ES-I3 (cell line): ENCODE measurements at regions not wholly inside any gene's neighbourhood (a gene's known extent, or its start where the extent isn't known, plus 50 kb on each side); places are given as distances from the start of the nearest gene placed in this dataset.

Source experiments
- H3K36me3 ChIP-seq: 2 replicates; pipeline ENCODE4 v1.6.1; 2013; ENCODE audit warnings: mild to moderate bottlenecking, low read length, control low read depth, moderate library complexity; ENCODE audit not compliant: insufficient read depth
- H3K4me1 ChIP-seq: 2 replicates; pipeline ENCODE4 v1.6.1; 2013; ENCODE audit warnings: mild to moderate bottlenecking, control low read depth, low read length; ENCODE audit not compliant: insufficient read depth
- H3K9ac ChIP-seq: 2 replicates; pipeline ENCODE4 v1.6.1; 2013; ENCODE audit warnings: low read depth, mild to moderate bottlenecking, low read length, moderate library complexity
- H3K9me3 ChIP-seq: 2 replicates; pipeline ENCODE4 v1.6.1; 2013; ENCODE audit warnings: mild to moderate bottlenecking, low read length, moderate library complexity; ENCODE audit not compliant: control insufficient read depth, insufficient read depth

DNA sequence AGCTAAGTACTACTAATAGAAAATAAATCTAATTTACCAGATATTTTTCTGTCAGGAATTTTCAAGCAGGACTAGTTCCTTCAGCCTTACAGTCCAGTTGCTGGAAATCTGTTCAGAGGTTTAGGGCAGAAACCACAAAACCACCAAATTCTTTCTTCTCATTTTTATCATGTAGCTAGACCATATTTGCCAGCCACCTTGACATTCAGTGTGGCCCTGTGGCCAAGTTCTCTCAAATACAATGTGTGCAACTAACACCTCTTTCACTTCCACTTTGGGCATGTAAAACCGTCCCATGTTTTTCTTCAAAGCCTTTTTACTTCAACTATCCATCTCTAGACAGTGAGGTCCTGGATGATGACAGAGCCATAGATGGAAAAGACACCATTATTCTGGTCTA is 1133.2 kb upstream of the CDH18 start:
- Histone ChIP-seq H3K4me1 (peaks cover 3% of the 10 kb centered on the region; the same call in 1 of the 2 replicates), H3K9me3 (no peaks in the 10 kb centered on the region; the same call in 1 of the 2 replicates), H3K9ac (no peak overlapping the region), H3K36me3 (no peaks in the 10 kb centered on the region)

DNA sequence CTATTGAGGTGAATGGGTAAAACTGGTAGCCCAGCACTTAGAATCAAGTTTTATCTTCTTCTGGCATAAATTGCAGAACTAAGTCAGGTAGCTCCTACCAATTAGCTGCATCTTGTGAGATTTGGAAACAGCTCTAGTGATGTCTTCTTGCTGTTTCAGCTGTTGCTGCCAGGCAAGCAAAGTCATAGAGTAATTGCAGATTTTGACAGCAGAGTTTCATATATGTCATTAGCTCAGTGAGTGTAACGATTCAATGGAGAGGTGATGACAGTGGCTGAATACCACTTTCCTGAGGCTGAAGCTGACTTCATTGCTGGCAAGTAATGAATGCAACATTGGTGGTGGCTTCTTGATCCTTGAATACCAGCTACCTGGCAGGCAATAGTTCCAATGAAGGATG is 1109.7 kb upstream of the CDH18 start:
- H3K4me1 ChIP-seq = no peaks in the 10 kb centered on the region
- no peaks in the 10 kb centered on the region for H3K36me3 ChIP-seq
- no peaks in the 10 kb centered on the region for H3K9me3 ChIP-seq
- no peak overlapping the region for H3K9ac ChIP-seq

DNA sequence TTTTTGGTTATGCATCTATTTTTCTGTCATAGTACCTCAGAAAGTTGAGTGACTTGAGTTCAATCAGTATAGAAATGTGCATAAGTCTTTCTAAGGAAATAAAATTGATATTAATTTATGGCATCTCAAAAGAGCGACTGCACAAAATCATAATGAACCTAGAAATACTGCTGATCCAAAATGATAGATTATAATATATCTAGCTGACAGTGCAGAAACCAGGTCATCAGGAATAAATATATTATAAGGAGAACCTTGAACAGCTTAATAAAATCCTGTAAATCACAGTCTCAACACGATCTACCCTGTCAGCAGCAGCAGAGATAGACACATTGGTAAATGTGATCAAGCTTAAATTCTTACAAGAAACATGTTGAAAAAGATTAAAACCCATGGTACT is 1106.6 kb upstream of the CDH18 start:
- Histone ChIP-seq H3K9ac (no peak overlapping the region), H3K4me1 (no peaks in the 10 kb centered on the region)

DNA sequence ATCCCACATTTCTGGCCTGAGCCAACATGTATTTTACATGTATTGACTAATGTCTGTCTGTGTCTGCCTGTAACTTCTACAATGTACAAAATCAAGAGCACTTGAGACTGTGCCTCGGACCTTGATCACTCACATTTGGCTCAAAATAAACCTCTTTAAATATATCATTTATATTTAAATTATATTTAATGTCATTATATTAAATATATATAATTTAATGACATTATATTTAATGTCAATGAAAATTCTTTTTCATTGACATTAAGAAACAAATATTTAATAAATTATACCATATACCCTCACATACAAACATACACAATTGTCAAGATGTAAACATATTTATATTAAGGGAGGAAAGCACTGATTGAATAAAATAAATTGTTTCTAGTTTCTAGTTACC is 1099.8 kb upstream of the CDH18 start:
- Histone ChIP-seq H3K9ac (no peak overlapping the region), H3K4me1 (no peaks in the 10 kb centered on the region), H3K9me3 (no peaks in the 10 kb centered on the region), H3K36me3 (no peaks in the 10 kb centered on the region)

More for the DNA sequence above, 1106.6 kb upstream of the CDH18 start:
- Histone ChIP-seq H3K9me3 (no peaks in the 10 kb centered on the region), H3K36me3 (no peaks in the 10 kb centered on the region)

DNA sequence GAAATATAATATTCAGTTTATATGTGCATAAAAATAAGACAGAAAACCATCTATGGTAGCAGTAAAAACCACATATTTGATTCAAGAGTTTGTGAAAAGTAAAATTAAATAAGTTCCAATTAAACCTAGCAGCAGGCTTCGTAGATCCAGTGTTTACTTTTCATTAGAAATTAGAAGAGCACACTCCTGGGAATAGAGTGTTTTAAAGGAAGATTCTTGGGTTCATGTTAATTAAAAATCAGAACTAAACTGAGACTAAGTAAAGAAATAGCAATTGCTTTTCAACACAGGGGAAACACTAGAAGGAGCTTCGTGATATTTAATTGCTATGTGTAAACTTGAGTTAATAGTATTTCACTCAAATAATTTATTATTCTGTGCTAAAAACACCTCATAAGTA is 1097.8 kb upstream of the CDH18 start:
- Histone ChIP-seq H3K4me1 (no peaks in the 10 kb centered on the region), H3K9ac (no peak overlapping the region), H3K9me3 (no peaks in the 10 kb centered on the region), H3K36me3 (no peaks in the 10 kb centered on the region)

DNA sequence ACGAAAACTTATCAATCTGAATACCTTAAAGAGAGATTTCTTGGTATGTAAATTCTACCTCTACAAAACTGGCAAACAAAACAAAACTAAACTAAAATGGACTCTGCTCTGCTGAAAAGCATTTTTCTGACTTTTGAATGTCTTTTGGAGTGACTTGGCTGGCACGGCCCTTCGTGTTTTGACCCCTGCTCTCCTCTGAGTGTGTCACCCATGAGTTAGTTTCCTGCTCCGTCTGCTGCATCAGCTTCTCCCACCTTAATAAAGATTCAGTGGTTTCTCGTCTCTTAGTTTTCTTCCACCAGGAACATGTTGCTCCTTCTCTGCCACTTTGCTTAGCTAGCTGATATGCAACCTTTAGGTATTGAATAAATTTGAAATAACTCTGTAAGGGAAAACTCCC is 1084.0 kb upstream of the CDH18 start:
- Histone ChIP-seq H3K4me1 (0 out of 2 replicates have a peak, but pooled peaks cover 7% of the 10 kb centered on the region), H3K36me3 (no peaks in the 10 kb centered on the region), H3K9me3 (no peaks in the 10 kb centered on the region), H3K9ac (no peak overlapping the region)

DNA sequence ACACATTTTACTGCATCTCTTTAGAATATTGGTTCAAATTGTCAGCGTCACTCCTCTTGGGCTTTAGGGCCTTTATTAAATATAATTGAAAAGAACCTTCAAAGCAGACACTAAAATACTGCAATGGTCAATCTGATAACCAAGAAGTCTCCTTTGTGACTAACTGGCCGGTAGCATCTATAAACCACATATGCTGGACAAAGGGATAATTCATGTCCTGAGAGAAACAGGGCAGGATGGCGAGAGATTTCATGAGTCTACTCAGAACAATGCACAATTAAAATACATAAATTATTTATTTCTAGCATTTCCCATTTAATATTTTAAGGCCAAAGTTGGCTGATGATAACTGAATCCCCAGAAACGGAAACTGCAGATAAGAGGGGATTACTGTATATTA is 1083.4 kb upstream of the CDH18 start:
- Histone ChIP-seq H3K36me3 (no peaks in the 10 kb centered on the region), H3K9ac (no peak overlapping the region), H3K9me3 (no peaks in the 10 kb centered on the region), H3K4me1 (0 out of 2 replicates have a peak, but pooled peaks cover 7% of the 10 kb centered on the region)

DNA sequence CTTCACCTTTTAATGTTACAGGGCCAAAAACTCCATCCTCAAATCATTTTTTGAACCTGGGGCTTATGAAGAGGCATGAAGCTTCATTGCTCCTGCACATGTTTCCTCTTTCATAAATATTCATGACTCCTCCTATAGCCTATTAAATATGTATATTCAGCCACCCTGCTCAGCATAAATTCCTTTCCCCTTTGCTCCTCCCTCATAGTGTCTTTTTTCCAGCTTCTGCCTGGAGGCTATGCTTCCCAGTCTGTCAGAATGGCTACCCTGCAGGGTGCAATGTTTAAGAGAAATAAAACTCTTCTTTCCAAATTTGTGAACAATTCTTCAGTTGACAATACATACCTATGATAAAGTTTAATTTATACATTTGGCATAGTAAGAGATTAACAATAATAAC is 1082.9 kb upstream of the CDH18 start:
- H3K9me3 ChIP-seq = 0 out of 2 replicates have a peak, but pooled peaks cover 3% of the 10 kb centered on the region
- H3K9ac ChIP-seq = no peak overlapping the region
- 0 out of 2 replicates have a peak, but pooled peaks cover 7% of the 10 kb centered on the region for H3K4me1 ChIP-seq
- H3K36me3 ChIP-seq = no peaks in the 10 kb centered on the region

DNA sequence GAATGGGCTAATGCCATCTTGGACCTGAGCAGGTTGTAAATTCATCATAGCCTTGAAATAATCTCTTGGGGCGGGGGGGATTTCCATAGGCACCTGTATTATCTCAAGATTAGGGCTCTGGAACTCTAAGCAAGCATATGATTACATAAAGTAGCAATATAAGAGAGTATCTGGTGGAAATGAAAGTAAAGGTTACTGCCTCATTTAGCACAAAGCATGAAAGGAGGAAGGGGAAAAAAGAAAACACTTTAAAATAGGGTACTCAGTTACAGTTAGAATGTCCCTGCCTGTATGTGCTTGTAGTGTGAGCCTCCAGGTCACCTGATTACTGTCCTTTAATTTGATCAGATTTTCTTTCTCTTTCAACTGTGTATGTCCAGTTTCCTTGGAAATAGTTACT is 1079.7 kb upstream of the CDH18 start:
- Histone ChIP-seq H3K36me3 (no peaks in the 10 kb centered on the region), H3K9me3 (peaks cover 3% of the 10 kb centered on the region; the same call in 1 of the 2 replicates), H3K4me1 (0 out of 2 replicates have a peak, but pooled peaks cover 7% of the 10 kb centered on the region), H3K9ac (no peak overlapping the region)

DNA sequence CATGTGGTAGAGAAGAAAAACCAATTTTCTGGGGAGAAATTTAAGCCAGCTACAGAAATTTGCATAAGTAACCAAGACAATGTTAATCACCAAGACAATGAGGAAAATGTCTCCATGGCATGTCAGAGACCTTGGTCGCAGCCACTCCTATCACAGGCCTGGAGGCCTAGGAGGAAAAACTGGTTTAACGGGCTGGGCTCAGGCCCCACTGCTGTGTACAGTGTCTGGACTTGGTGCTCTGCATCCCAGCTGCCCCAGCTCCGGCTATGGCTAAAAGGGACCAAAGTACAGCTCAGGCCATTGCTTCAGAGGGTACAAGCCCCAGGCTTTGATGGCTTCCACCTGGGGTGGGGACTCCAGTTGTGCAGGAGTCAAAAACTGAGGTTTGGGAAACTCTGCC is 1075.1 kb upstream of the CDH18 start:
- Histone ChIP-seq H3K4me1 (no peaks in the 10 kb centered on the region), H3K36me3 (no peaks in the 10 kb centered on the region), H3K9me3 (peaks cover 3% of the 10 kb centered on the region), H3K9ac (no peak overlapping the region)

DNA sequence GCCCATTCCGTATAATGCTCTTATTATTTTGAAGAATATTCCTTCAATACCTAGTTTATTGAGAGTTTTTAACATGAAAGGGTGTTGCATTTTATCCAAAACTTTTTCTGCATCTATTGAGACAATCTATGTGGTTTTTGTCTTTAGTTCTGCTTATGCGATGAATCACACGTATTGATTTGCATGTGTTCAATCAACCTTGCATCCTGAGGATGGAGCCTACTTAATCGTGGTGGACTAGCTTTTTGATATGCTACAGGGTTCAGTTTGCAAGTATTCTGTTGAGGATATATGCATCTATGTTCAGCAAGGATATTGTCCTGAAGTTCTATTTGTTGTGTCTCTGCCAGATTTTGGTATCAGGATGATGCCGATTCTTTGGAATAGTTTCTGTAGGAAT is 1070.3 kb upstream of the CDH18 start:
- no peaks in the 10 kb centered on the region for H3K4me1 ChIP-seq
- no peak overlapping the region for H3K9ac ChIP-seq
- H3K36me3 ChIP-seq = no peaks in the 10 kb centered on the region
- no peaks in the 10 kb centered on the region; the same call in none of the 2 replicates for H3K9me3 ChIP-seq

DNA sequence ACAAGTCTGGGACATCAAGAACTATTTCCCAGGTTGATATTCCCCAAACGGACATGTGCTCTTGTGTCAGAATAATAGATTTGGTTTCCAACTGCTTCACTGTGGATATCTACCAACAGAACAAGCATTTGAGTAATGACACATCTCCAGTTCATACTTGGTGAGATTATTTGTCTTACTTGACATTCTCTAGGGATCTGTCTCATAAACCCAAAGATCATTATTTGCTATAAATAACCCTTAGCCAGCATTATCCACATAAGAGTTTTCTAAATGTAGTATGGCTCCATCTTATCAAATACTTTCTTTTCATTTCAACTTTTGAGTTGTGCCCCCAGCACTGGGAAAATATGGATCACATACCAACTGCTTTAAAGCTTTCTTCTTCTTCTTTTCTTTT is 1063.9 kb upstream of the CDH18 start:
- Histone ChIP-seq H3K9me3 (no peaks in the 10 kb centered on the region), H3K4me1 (no peaks in the 10 kb centered on the region), H3K9ac (no peak overlapping the region)

DNA sequence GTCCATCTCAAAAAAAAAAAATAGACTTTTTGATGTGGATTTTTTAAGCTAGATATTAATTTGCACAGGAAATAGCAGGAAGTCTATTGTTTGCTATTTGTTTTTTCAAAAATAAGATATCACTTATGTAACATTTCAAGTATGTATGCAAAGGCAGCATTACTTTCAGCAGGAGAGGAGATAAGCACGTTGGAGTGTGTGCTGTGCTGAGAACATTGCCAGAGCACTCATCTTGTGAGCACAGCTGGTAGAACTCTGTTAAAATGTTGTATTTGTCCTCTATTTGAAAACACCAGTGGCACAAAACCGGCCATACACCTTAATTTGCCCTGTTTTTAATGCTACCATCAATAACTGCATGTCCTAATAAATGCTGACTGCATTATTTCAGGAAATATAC is 1061.9 kb upstream of the CDH18 start:
- Histone ChIP-seq H3K4me1 (no peaks in the 10 kb centered on the region), H3K36me3 (no peaks in the 10 kb centered on the region), H3K9ac (no peak overlapping the region), H3K9me3 (no peaks in the 10 kb centered on the region)

More for the DNA sequence above, 1063.9 kb upstream of the CDH18 start:
- no peaks in the 10 kb centered on the region for H3K36me3 ChIP-seq

DNA sequence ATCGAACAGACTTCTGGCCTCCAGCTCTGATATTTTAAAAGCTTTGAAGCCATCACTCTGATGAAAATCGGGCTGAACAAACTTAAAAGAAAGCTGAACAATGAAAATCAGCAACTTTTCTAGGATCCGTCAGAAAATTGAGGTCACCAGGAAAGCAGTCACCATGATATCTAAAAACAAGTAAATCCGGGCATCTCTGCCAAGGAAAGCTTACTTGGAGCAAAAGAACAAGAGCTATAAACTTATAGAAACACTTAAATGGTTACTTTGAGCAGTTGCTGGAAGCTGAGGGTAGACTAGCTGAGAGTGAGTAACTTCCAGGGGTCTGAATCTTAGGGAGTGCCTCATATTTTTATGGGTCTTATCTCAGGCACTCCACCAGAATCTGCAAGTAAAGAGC is 1043.0 kb upstream of the CDH18 start:
- no peak overlapping the region for H3K9ac ChIP-seq
- no peaks in the 10 kb centered on the region for H3K9me3 ChIP-seq
- H3K4me1 ChIP-seq = no peaks in the 10 kb centered on the region
- no peaks in the 10 kb centered on the region for H3K36me3 ChIP-seq

DNA sequence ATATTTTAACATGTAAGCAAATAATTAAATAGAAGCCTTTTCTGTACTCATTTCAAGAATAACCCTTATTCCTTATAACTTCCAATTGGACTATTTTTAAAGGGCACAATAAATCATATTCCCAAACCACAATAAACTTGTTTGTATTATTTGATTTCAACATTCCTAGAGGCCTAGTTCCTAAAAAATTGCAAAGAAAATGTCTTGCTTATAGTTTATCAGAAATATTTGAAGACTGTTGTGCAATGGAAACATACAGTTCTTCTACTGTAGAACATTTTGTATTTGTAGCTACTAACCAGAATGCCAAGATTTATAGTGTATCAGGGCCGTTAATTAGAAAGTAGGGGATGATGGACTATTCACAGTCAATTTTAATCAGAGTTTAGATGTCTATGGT is 1037.0 kb upstream of the CDH18 start:
- H3K36me3 ChIP-seq = no peaks in the 10 kb centered on the region
- no peaks in the 10 kb centered on the region for H3K9me3 ChIP-seq
- no peaks in the 10 kb centered on the region for H3K4me1 ChIP-seq
- no peak overlapping the region for H3K9ac ChIP-seq

DNA sequence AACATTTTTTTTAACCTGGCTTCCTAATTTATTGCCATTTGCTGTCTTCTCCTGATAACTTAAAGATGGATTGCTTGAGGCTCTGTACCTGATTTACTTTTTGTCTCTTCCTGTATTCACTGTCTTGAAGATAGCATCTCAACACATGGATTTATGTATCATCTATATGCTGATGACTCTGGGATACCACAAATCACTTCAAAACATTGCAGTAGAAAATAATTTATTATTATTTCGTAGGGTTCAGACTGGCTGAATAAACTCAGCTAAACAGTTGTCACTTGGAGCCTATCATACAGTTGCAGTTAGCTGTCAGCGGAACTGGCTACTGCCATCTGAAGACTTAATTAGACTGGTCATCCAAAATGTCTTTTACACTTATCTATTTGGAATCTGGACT is 1025.2 kb upstream of the CDH18 start:
- no peak overlapping the region for H3K9ac ChIP-seq
- H3K36me3 ChIP-seq = no peaks in the 10 kb centered on the region
- no peaks in the 10 kb centered on the region for H3K9me3 ChIP-seq
- H3K4me1 ChIP-seq = no peaks in the 10 kb centered on the region
